ENCODE measurements at regions not wholly inside any gene's neighbourhood (a gene's known extent, or its start where the extent isn't known, plus 50 kb on each side); places are given as distances from the start of the nearest gene placed in this dataset.
A peak's percentile ranks its signal among the peaks of the same experiment; 100 is the strongest.

- H3K27me3 ChIP-seq (ENCODE audit: insufficient read depth, low read length) = no peaks in the 10 kb centered on the region
- H3K4me3 ChIP-seq (replicated peaks in 1 of 2; ENCODE audit: low read depth in 1 of 2, low read length in 2 of 2) = no peak overlapping the region
- ATAC-seq = peak; percentile 61; the same call in 1 of the 2 replicates
- no peak overlapping the region for H2AFZ ChIP-seq (ENCODE audit: low read depth, low read length, poor library complexity, severe bottlenecking)
- H3K4me2 ChIP-seq (ENCODE audit: low read length) = no peak overlapping the region
- H3K9me3 ChIP-seq (ENCODE audit: control insufficient read depth in 1 of 2, insufficient read depth in 1 of 2, low read depth in 1 of 2, low read length in 2 of 2) = no peaks in the 10 kb centered on the region
- no peak for DNase-seq (ENCODE audit: low read depth, low spot score)
- intact Hi-C loops (cut with micrococcal nuclease) = no loop called here
- ChIA-PET POLR2A (no interaction called here), RAD21 (ENCODE audit: low non-redundant PET in 1 of 2, low total read pairs in 2 of 2, uncharacterized antibody in 2 of 2, unreplicated experiment in 2 of 2) (interaction anchor here in 1 of 2 experiments (1.2 kb wide), 1 partner anchor 8 kb away, joined by 5 read pairs; no protein-coding TSS in a partner anchor), CTCF (no interaction called here)
- H3K9me2 ChIP-seq (ENCODE audit: insufficient read depth) = no peaks in the 10 kb centered on the region
- no peaks in the 10 kb centered on the region for H4K20me1 ChIP-seq (ENCODE audit: insufficient read depth)
- H3K36me3 ChIP-seq (ENCODE audit: control insufficient read depth in 1 of 2, insufficient read depth in 2 of 2, low read length in 2 of 2) = no peaks in the 10 kb centered on the region
- H3K27ac ChIP-seq (ENCODE audit: low read depth, low read length) = no peak overlapping the region
- no TSS peak for BruUV-seq (replicated peaks)
- H3K4me1 ChIP-seq (ENCODE audit: control insufficient read depth in 1 of 2, insufficient read depth in 2 of 2, low read length in 2 of 2) = peaks cover 8 to 19% of the 10 kb centered on the region in 2 experiments; a peak in 3 of 4 replicates
- TF ChIP-seq FOSL1 (IDR thresholded peaks at IDR 0.05; ENCODE audit: low read depth) = no peak
- TF ChIP-seq MAX (IDR thresholded peaks at IDR 0.05) = no peak
- TF ChIP-seq SP1 (IDR thresholded peaks at IDR 0.05; ENCODE audit: low read depth) = no peak
- no peak for TF ChIP-seq POLR2AphosphoS5 (IDR thresholded peaks at IDR 0.05; ENCODE audit: low read depth, low read length)
- no peak for TF ChIP-seq TCF7L2 (IDR thresholded peaks at IDR 0.05; ENCODE audit: borderline replicate concordance, extremely low read depth, insufficient read depth, insufficient read length)
- no peak for TF ChIP-seq ELF1 (IDR thresholded peaks at IDR 0.05; ENCODE audit: borderline replicate concordance, low read depth)
- no peak for TF ChIP-seq EZH2phosphoT487 (IDR thresholded peaks at IDR 0.05; ENCODE audit: borderline replicate concordance)
- TF ChIP-seq REST (IDR thresholded peaks at IDR 0.05; ENCODE audit: low read depth) = no peak
- TF ChIP-seq ATF3 (IDR thresholded peaks at IDR 0.05) = no peak
- TF ChIP-seq EZH2 (IDR thresholded peaks at IDR 0.05) = no peak
- no peak for TF ChIP-seq POLR2A (IDR thresholded peaks at IDR 0.05; ENCODE audit: borderline replicate concordance, extremely low read depth, insufficient read depth, insufficient read length)
- TF ChIP-seq YY1 (IDR thresholded peaks at IDR 0.05; ENCODE audit: extremely low read depth, insufficient replicate concordance, low read depth, low read length) = no peak
- TF ChIP-seq CTCF (IDR thresholded peaks at IDR 0.05 in 2 of 3, conservative IDR thresholded peaks at IDR 0.05 in 1 of 3; ENCODE audit: borderline replicate concordance in 1 of 3, insufficient read depth in 1 of 3, low read depth in 2 of 3, low read length in 2 of 3) = no peak
- no peak for TF ChIP-seq CEBPB (IDR thresholded peaks at IDR 0.05; ENCODE audit: low read depth)
- no peak for TF ChIP-seq EGR1 (IDR thresholded peaks at IDR 0.05; ENCODE audit: low read depth)
- H3K79me2 ChIP-seq (ENCODE audit: insufficient read depth, low read length) = no peaks in the 10 kb centered on the region
- no peak overlapping the region for H3K9ac ChIP-seq (ENCODE audit: low read length)
These were observed 89.3 kb downstream of the IRF2BPL start for GRCh38 chr14:76939015-76939742.
